ENCODE measurements at regions not wholly inside any gene's neighbourhood (a gene's known extent, or its start where the extent isn't known, plus 50 kb on each side); places are given as distances from the start of the nearest gene placed in this dataset.

DNA sequence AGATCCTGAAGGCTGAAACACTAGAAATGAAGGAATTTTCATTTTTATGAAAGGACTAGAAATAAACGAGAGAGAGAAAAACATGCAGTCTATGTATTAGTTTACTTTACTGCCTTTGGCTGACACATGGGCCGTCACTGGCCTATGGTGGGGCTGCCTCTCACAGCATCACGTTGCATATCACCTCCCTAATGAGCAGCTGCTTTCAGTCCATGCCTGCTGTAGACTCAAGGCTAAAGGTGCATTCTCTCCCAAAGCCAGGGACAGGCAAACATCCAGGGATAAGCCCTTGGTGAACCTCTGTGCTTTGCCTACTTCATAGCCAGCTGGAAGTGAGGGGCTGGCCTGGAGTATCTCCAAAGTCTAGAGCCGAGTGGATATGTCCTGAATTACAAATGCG is 359.4 kb downstream of the GPAM start:
- TF ChIP-seq POLR2AphosphoS5 (IDR thresholded peaks at IDR 0.05; ENCODE audit: low read depth, low read length): no peak
- TF ChIP-seq CHD2 (IDR thresholded peaks at IDR 0.05; ENCODE audit: low read length): no peak
- no peak for TF ChIP-seq RFX5 (IDR thresholded peaks at IDR 0.05; ENCODE audit: borderline replicate concordance, low read depth, low read length)
- TF ChIP-seq EP300 (IDR thresholded peaks at IDR 0.05; ENCODE audit: borderline replicate concordance in 1 of 2, low read depth in 2 of 2, low read length in 2 of 2): no peak
- no peak for TF ChIP-seq CTCF (IDR thresholded peaks at IDR 0.05; ENCODE audit: control extremely low read depth in 1 of 3, insufficient read depth in 1 of 3, low read depth in 1 of 3, low read length in 3 of 3)
- TF ChIP-seq SIX5 (IDR thresholded peaks at IDR 0.05; ENCODE audit: low read depth, low read length): no peak
- no peak for TF ChIP-seq KDM5A (IDR thresholded peaks at IDR 0.05; ENCODE audit: low read length)
- TF ChIP-seq POLR2A (IDR thresholded peaks at IDR 0.05; ENCODE audit: control extremely low read depth in 1 of 2, low read depth in 2 of 2, low read length in 2 of 2): no peak
- TF ChIP-seq HDAC2 (IDR thresholded peaks at IDR 0.05; ENCODE audit: borderline replicate concordance in 1 of 2, low read depth in 2 of 2, low read length in 2 of 2): no peak

All from H1 (cell line).